ENCODE measurements at regions not wholly inside any gene's neighbourhood (a gene's known extent, or its start where the extent isn't known, plus 50 kb on each side); places are given as distances from the start of the nearest gene placed in this dataset.

- TF ChIP-seq CTCF (conservative IDR thresholded peaks at IDR 0.05), result no peak
- H3K36me3 Mint-ChIP-seq (ENCODE audit: low read depth), result no peaks in the 10 kb centered on the region
- DNase-seq (ENCODE audit: low read depth, low spot score), result no peak
- no peaks in the 10 kb centered on the region for H3K27me3 Mint-ChIP-seq (ENCODE audit: low read depth)
- no peak overlapping the region for H3K27ac Mint-ChIP-seq (ENCODE audit: unreplicated experiment)
- H3K4me1 Mint-ChIP-seq, result peaks cover 5% of the 10 kb centered on the region
- no peak overlapping the region for H3K4me3 Mint-ChIP-seq
- no peaks in the 10 kb centered on the region for H3K9me3 Mint-ChIP-seq
Observed at GRCh38 chr1:198447468-198447867, 93.0 kb downstream of the ATP6V1G3 start.

- DNase-seq (ENCODE audit: low read depth, low spot score), result no peak
- H3K36me3 Mint-ChIP-seq (ENCODE audit: low read depth), result no peaks in the 10 kb centered on the region
- peaks cover 5% of the 10 kb centered on the region for H3K4me1 Mint-ChIP-seq
- no peak overlapping the region for H3K4me3 Mint-ChIP-seq
- TF ChIP-seq CTCF (conservative IDR thresholded peaks at IDR 0.05), result no peak
- H3K27ac Mint-ChIP-seq (ENCODE audit: unreplicated experiment), result no peak overlapping the region
- no peaks in the 10 kb centered on the region for H3K9me3 Mint-ChIP-seq
- no peaks in the 10 kb centered on the region for H3K27me3 Mint-ChIP-seq (ENCODE audit: low read depth)
Observed at GRCh38 chr1:198445872-198446271, 94.6 kb downstream of the ATP6V1G3 start.

DNA sequence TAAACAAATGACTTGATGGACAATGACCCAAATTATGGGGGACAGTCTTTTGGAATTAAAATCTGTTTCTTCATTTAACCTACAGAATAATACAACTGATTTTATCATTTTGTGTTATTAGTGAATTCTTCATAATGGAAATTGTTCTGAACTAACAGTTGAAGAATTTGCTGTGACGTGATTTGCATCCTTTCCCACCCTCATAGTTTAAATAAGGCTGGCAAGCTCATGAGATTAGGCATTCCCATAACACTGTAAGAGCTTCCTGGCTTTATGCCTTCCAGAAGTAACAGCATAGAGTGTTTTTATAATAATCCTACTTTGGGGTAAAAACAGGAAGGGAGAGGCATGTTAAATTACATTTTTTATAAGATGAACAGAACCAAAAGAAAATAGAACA is 95.7 kb downstream of the ATP6V1G3 start:
- H3K27me3 Mint-ChIP-seq (ENCODE audit: low read depth), result no peaks in the 10 kb centered on the region
- no peak for TF ChIP-seq CTCF (conservative IDR thresholded peaks at IDR 0.05)
- no peak overlapping the region for H3K4me3 Mint-ChIP-seq
- H3K36me3 Mint-ChIP-seq (ENCODE audit: low read depth), result no peaks in the 10 kb centered on the region
- H3K4me1 Mint-ChIP-seq, result peaks cover 9% of the 10 kb centered on the region
- H3K27ac Mint-ChIP-seq (ENCODE audit: unreplicated experiment), result no peak overlapping the region
- no peaks in the 10 kb centered on the region for H3K9me3 Mint-ChIP-seq
- DNase-seq (ENCODE audit: low read depth, low spot score), result no peak

- H3K4me3 Mint-ChIP-seq, result no peak overlapping the region
- H3K4me1 Mint-ChIP-seq, result peaks cover 9% of the 10 kb centered on the region
- no peak overlapping the region for H3K27ac Mint-ChIP-seq (ENCODE audit: unreplicated experiment)
- DNase-seq (ENCODE audit: low read depth, low spot score), result no peak
- H3K9me3 Mint-ChIP-seq, result no peaks in the 10 kb centered on the region
- no peak for TF ChIP-seq CTCF (conservative IDR thresholded peaks at IDR 0.05)
- no peaks in the 10 kb centered on the region for H3K36me3 Mint-ChIP-seq (ENCODE audit: low read depth)
- no peaks in the 10 kb centered on the region for H3K27me3 Mint-ChIP-seq (ENCODE audit: low read depth)
Observed at GRCh38 chr1:198443365-198444233, 96.9 kb downstream of the ATP6V1G3 start.

- no peaks in the 10 kb centered on the region for H3K9me3 Mint-ChIP-seq
- DNase-seq (ENCODE audit: low read depth, low spot score), result no peak
- peaks cover 6% of the 10 kb centered on the region for H3K4me1 Mint-ChIP-seq
- no peak overlapping the region for H3K4me3 Mint-ChIP-seq
- no peaks in the 10 kb centered on the region for H3K36me3 Mint-ChIP-seq (ENCODE audit: low read depth)
- no peaks in the 10 kb centered on the region for H3K27me3 Mint-ChIP-seq (ENCODE audit: low read depth)
- TF ChIP-seq CTCF (conservative IDR thresholded peaks at IDR 0.05), result no peak
- no peak overlapping the region for H3K27ac Mint-ChIP-seq (ENCODE audit: unreplicated experiment)
Observed at GRCh38 chr1:198440842-198441241, 99.6 kb downstream of the ATP6V1G3 start.

Measured in neural crest cell (in vitro differentiated cells).